Thyroid gland (tissue), 4 donors: ENCODE measurements at regions not wholly inside any gene's neighbourhood (a gene's known extent, or its start where the extent isn't known, plus 50 kb on each side); places are given as distances from the start of the nearest gene placed in this dataset.

Experiments used
- CTCF ChIP-seq, 6 experiments: fragments of 200-600 bp in 3 of 6; fragments of 450-650 bp in 3 of 6; sonication (generic) in 3 of 6; IDR thresholded peaks; one replicate each; pipeline ENCODE4 v1.5.1; 2016 to 2019; ENCODE audit warnings: antibody characterized with exemption in 6 of 6, mild to moderate bottlenecking in 2 of 6, inconsistent platforms in 1 of 6, moderate library complexity in 1 of 6
- POLR2A ChIP-seq, 2 donors: fragments of 450-650 bp; IDR thresholded peaks; one replicate each; pipeline ENCODE4 v1.6.1; 2017; ENCODE audit warnings: antibody characterized with exemption in 2 of 2, mild to moderate bottlenecking in 2 of 2, moderate library complexity in 1 of 2

GRCh38 chr4:66284991-66285451, 614.7 kb upstream of the EPHA5 start:
- TF ChIP-seq CTCF (IDR thresholded peaks at IDR 0.05) (no peak), POLR2A (IDR thresholded peaks at IDR 0.05) (no peak)
